ENCODE measurements at regions not wholly inside any gene's neighbourhood (a gene's known extent, or its start where the extent isn't known, plus 50 kb on each side); places are given as distances from the start of the nearest gene placed in this dataset.

DNA sequence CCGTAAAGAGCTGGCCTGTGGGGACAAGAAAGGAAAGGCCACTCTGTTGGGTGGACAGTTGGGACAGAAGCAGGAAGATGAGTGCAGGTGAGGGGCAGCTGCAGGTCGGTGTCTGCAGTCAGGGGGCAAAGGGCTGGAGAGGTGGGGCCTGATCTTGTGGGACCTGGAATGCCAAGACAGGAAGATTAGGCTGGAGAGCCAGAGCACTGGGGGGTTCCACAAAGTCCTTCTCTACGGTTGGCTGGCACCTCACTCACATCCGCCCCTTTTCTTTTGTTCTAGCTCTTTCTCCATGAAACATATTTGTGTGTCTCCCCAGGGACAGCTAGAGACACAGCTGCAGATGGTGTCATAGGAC lies 404.1 kb downstream of the PTPRU start:
- Histone ChIP-seq H3K4me2 (ENCODE audit: low read length) (peak overlapping the region; percentile 46), H3K4me3 (ENCODE audit: insufficient read depth, low read depth, low read length) (no peak overlapping the region), H4K20me1 (ENCODE audit: insufficient read depth, low read length) (no peaks in the 10 kb centered on the region), H2AFZ (ENCODE audit: low read depth, low read length) (peak overlapping the region; percentile 19), H3K4me1 (ENCODE audit: insufficient read depth, low read length) (peaks cover 17% of the 10 kb centered on the region), H3K79me2 (ENCODE audit: insufficient read depth, low read length) (no peaks in the 10 kb centered on the region), H3K9me3 (ENCODE audit: insufficient read depth, low read depth, low read length) (no peaks in the 10 kb centered on the region), H3K27ac (ENCODE audit: low read depth, low read length) (peak overlapping the region; percentile 18), H3K36me3 (ENCODE audit: insufficient read depth, low read length) (no peaks in the 10 kb centered on the region), H3K9ac (ENCODE audit: low read length) (no peak overlapping the region), H3K27me3 (ENCODE audit: insufficient read depth, low read length) (no peaks in the 10 kb centered on the region)
- Mint-ChIP-seq H3K36me3 (ENCODE audit: low read depth, unreplicated experiment) (no peaks in the 10 kb centered on the region), H3K4me3 (ENCODE audit: unreplicated experiment) (no peak overlapping the region), H3K4me1 (ENCODE audit: low read depth, unreplicated experiment) (peaks cover 10% of the 10 kb centered on the region), H3K9me3 (ENCODE audit: unreplicated experiment) (peaks cover 9% of the 10 kb centered on the region), H3K27ac (ENCODE audit: unreplicated experiment) (peak overlapping the region; percentile 75), H3K27me3 (ENCODE audit: low read depth, unreplicated experiment) (peaks cover 19% of the 10 kb centered on the region)
- DNase-seq (ENCODE audit: low read depth) (no peak), FAIRE-seq (no peak)
- TF ChIP-seq, protein P1, sequence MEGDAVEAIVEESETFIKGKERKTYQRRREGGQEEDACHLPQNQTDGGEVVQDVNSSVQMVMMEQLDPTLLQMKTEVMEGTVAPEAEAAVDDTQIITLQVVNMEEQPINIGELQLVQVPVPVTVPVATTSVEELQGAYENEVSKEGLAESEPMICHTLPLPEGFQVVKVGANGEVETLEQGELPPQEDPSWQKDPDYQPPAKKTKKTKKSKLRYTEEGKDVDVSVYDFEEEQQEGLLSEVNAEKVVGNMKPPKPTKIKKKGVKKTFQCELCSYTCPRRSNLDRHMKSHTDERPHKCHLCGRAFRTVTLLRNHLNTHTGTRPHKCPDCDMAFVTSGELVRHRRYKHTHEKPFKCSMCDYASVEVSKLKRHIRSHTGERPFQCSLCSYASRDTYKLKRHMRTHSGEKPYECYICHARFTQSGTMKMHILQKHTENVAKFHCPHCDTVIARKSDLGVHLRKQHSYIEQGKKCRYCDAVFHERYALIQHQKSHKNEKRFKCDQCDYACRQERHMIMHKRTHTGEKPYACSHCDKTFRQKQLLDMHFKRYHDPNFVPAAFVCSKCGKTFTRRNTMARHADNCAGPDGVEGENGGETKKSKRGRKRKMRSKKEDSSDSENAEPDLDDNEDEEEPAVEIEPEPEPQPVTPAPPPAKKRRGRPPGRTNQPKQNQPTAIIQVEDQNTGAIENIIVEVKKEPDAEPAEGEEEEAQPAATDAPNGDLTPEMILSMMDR (IDR thresholded peaks at IDR 0.05; ENCODE audit: insufficient read depth, low read depth, low read length), result no peak
- no peak for TF ChIP-seq EZH2 (IDR thresholded peaks at IDR 0.05; ENCODE audit: insufficient read depth, low read length)

DNA sequence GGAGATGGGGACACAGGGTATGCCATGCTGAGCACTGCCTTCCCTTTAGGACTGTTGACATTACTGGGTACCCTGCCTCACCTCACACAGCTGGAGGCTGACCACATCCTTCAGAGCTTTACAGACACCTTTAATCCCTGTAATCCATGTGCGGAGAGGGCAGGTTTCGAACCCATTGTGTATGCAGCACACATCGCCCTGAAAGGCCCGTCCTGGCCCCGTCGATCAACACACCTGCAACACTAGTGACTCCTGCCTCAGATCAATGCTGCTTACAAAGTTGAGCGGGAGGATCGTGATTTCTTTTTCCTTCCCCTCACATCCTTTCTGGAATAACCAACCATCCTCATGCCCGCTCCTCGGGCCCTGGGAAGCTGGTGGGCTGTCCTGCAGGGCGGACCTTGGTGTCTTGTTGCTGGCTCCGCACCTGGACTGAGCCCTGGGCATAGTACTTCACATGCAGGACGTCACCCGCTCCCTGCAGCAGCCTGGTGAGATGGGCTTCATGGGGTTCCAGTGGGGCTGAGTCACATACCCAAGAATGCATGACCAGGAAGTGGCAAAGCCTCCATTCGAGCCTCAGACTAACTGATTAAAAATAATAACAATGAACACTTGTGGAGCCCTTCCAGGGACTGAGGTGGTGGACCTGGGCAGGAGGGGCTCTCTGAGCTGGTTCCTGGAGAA lies 403.6 kb downstream of the PTPRU start:
- Mint-ChIP-seq H3K4me1 (ENCODE audit: low read depth, unreplicated experiment) (peaks cover 10% of the 10 kb centered on the region), H3K27ac (ENCODE audit: unreplicated experiment) (peak overlapping the region; percentile 75), H3K36me3 (ENCODE audit: low read depth, unreplicated experiment) (no peaks in the 10 kb centered on the region), H3K9me3 (ENCODE audit: unreplicated experiment) (peaks cover 9% of the 10 kb centered on the region), H3K27me3 (ENCODE audit: low read depth, unreplicated experiment) (peaks cover 18% of the 10 kb centered on the region), H3K4me3 (ENCODE audit: unreplicated experiment) (no peak overlapping the region)
- Histone ChIP-seq H2AFZ (ENCODE audit: low read depth, low read length) (peak overlapping the region; percentile 19), H3K4me1 (ENCODE audit: insufficient read depth, low read length) (peaks cover 17% of the 10 kb centered on the region), H3K4me3 (ENCODE audit: insufficient read depth, low read depth, low read length) (no peak overlapping the region), H3K9me3 (ENCODE audit: insufficient read depth, low read depth, low read length) (no peaks in the 10 kb centered on the region), H3K36me3 (ENCODE audit: insufficient read depth, low read length) (no peaks in the 10 kb centered on the region), H3K27me3 (ENCODE audit: insufficient read depth, low read length) (no peaks in the 10 kb centered on the region), H3K27ac (ENCODE audit: low read depth, low read length) (peak overlapping the region; percentile 18), H4K20me1 (ENCODE audit: insufficient read depth, low read length) (no peaks in the 10 kb centered on the region), H3K79me2 (ENCODE audit: insufficient read depth, low read length) (no peaks in the 10 kb centered on the region), H3K4me2 (ENCODE audit: low read length) (peak overlapping the region; percentile 46), H3K9ac (ENCODE audit: low read length) (no peak overlapping the region)
- FAIRE-seq, result peak; percentile 37
- TF ChIP-seq, protein P1 (IDR thresholded peaks at IDR 0.05; ENCODE audit: insufficient read depth, low read depth, low read length), result no peak
- TF ChIP-seq EZH2 (IDR thresholded peaks at IDR 0.05; ENCODE audit: insufficient read depth, low read length), result no peak
- peak; percentile 90 for DNase-seq (ENCODE audit: low read depth)

DNA sequence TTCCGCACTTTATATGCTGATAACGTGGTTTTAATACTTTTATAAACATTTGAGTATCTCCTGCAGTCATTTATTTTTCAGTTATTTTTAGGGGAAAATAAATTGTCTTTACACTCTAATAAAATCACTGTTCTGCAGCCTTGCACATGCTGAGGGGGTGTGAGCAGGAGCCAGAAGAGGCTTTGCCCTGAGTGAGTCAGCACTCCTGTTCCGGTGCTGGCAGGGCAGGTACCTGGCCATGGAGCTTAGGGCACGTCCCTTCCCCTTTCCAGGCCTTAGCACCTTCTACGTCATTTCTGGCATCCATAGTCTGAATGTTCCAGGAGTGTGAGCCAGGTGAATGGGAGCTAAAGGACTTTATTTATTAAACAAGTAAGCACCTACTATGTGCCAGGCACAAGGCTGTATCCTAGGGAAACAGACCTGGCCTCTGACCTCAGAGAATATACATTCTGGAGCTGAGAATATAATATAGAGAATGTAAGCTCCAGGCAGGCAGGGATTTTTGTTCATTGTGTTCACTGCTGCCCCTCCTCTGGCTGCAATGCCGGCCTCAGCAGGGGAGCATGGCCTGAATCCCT lies 402.9 kb downstream of the PTPRU start:
- Histone ChIP-seq H3K9me3 (ENCODE audit: insufficient read depth, low read depth, low read length) (no peaks in the 10 kb centered on the region), H3K36me3 (ENCODE audit: insufficient read depth, low read length) (no peaks in the 10 kb centered on the region), H3K9ac (ENCODE audit: low read length) (no peak overlapping the region), H3K79me2 (ENCODE audit: insufficient read depth, low read length) (no peaks in the 10 kb centered on the region), H3K4me1 (ENCODE audit: insufficient read depth, low read length) (peaks cover 17% of the 10 kb centered on the region), H4K20me1 (ENCODE audit: insufficient read depth, low read length) (no peaks in the 10 kb centered on the region), H3K27ac (ENCODE audit: low read depth, low read length) (no peak overlapping the region), H3K27me3 (ENCODE audit: insufficient read depth, low read length) (no peaks in the 10 kb centered on the region), H2AFZ (ENCODE audit: low read depth, low read length) (no peak overlapping the region), H3K4me3 (ENCODE audit: insufficient read depth, low read depth, low read length) (no peak overlapping the region), H3K4me2 (ENCODE audit: low read length) (peak overlapping the region; percentile 46)
- Mint-ChIP-seq H3K27me3 (ENCODE audit: low read depth, unreplicated experiment) (peaks cover 18% of the 10 kb centered on the region), H3K27ac (ENCODE audit: unreplicated experiment) (peak overlapping the region; percentile 26), H3K9me3 (ENCODE audit: unreplicated experiment) (peaks cover 9% of the 10 kb centered on the region), H3K36me3 (ENCODE audit: low read depth, unreplicated experiment) (no peaks in the 10 kb centered on the region), H3K4me3 (ENCODE audit: unreplicated experiment) (no peak overlapping the region), H3K4me1 (ENCODE audit: low read depth, unreplicated experiment) (peaks cover 10% of the 10 kb centered on the region)
- DNase-seq (ENCODE audit: low read depth), result no peak
- no peak for TF ChIP-seq EZH2 (IDR thresholded peaks at IDR 0.05; ENCODE audit: insufficient read depth, low read length)
- TF ChIP-seq, protein P1 (IDR thresholded peaks at IDR 0.05; ENCODE audit: insufficient read depth, low read depth, low read length), result no peak
- FAIRE-seq, result no peak
